Central memory CD8-positive, alpha-beta T cell (primary cell): ENCODE measurements at regions not wholly inside any gene's neighbourhood (a gene's known extent, or its start where the extent isn't known, plus 50 kb on each side); places are given as distances from the start of the nearest gene placed in this dataset.

Experiments
- ATAC-seq: fragments of 150-1000 bp; cut with Tn5 transposase; replicated peaks from 2 replicates; pipeline ENCODE4 v1.10.0; 2022; ENCODE audit warnings: mild to moderate bottlenecking, moderate FRiP score, moderate number of reproducible peaks; ENCODE audit not compliant: poor library complexity, severe bottlenecking; ENCODE audit errors: extremely low read depth
- DNase-seq, 2 donors: peaks; one replicate each; pipeline ENCODE4 v3.0.0; 2021; ENCODE audit warnings: low spot score in 2 of 2
- H3K27ac Mint-ChIP-seq: one replicate; pipeline ENCODE4 v1.8.0; 2022; ENCODE audit warnings: low read depth, mild to moderate bottlenecking, moderate library complexity, mixed read lengths
- H3K27me3 Mint-ChIP-seq: one replicate; pipeline ENCODE4 v1.8.0; 2022; ENCODE audit warnings: mixed read lengths
- H3K36me3 Mint-ChIP-seq: one replicate; pipeline ENCODE4 v1.8.0; 2022; ENCODE audit warnings: mild to moderate bottlenecking, moderate library complexity, mixed read lengths; ENCODE audit not compliant: insufficient read depth
- H3K4me1 Mint-ChIP-seq: one replicate; pipeline ENCODE4 v1.8.0; 2022; ENCODE audit warnings: mixed read lengths
- H3K4me3 Mint-ChIP-seq: one replicate; pipeline ENCODE4 v1.8.0; 2022; ENCODE audit warnings: mild to moderate bottlenecking, moderate library complexity, mixed read lengths
- H3K9me3 Mint-ChIP-seq: one replicate; pipeline ENCODE4 v1.8.0; 2022; ENCODE audit warnings: mixed read lengths

GRCh38 chr7:46230990-46231305 lies 309.9 kb upstream of the IGFBP3 start:
- Mint-ChIP-seq H3K4me3 (no peak overlapping the region), H3K36me3 (no peaks in the 10 kb centered on the region), H3K4me1 (no peaks in the 10 kb centered on the region), H3K9me3 (no peaks in the 10 kb centered on the region), H3K27ac (no peak overlapping the region), H3K27me3 (peaks cover 10% of the 10 kb centered on the region)
- ATAC-seq (no peak), DNase-seq (no peak)

DNA sequence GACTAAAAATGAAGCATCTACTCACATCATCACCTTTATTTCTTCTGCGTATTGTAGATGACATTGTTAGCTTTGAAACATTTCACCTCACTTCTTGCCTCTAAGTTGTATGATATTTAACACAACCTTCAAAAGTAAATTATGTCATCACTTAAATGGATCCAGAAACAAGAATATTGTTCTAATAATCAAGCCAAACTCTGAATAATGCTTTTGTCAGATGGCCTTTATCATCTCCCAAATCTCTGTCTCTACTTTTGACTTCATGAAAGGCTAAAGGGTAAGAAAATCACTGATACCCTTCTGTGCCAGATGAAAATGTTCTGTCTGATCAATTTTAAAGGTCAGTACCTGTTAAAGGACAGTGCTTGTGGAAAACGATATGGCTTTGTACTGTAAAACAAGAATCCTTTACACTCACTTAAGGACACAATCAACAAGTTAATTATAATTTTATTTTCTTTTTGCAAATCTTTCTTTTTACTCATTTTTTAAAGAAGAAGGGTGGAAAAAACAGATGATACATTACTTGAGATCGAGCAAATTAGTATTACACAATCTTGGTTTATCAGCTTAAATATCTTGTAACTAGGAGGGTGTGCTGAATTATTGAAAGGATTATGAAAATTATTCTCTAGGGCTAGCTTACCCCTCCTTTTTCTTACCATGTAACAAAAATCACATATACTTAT lies 309.4 kb upstream of the IGFBP3 start:
- Mint-ChIP-seq H3K9me3 (peaks cover under 1% of the 10 kb centered on the region), H3K27ac (no peak overlapping the region), H3K36me3 (no peaks in the 10 kb centered on the region), H3K4me3 (no peak overlapping the region), H3K27me3 (peaks cover 10% of the 10 kb centered on the region), H3K4me1 (no peaks in the 10 kb centered on the region)
- ATAC-seq (no peak), DNase-seq (no peak)

- DNase-seq = no peak
- H3K9me3 Mint-ChIP-seq = peaks cover 6% of the 10 kb centered on the region
- no peaks in the 10 kb centered on the region for H3K36me3 Mint-ChIP-seq
- H3K4me1 Mint-ChIP-seq = no peaks in the 10 kb centered on the region
- no peak for ATAC-seq
- H3K4me3 Mint-ChIP-seq = no peak overlapping the region
- peaks cover 17% of the 10 kb centered on the region for H3K27me3 Mint-ChIP-seq
- no peak overlapping the region for H3K27ac Mint-ChIP-seq
Measured at GRCh38 chr7:46229409-46229808, 308.3 kb upstream of the IGFBP3 start.

- no peak overlapping the region for H3K27ac Mint-ChIP-seq
- H3K27me3 Mint-ChIP-seq = peaks cover 11% of the 10 kb centered on the region
- H3K4me1 Mint-ChIP-seq = no peaks in the 10 kb centered on the region
- no peak for DNase-seq
- no peak for ATAC-seq
- peaks cover 17% of the 10 kb centered on the region for H3K9me3 Mint-ChIP-seq
- H3K4me3 Mint-ChIP-seq = no peak overlapping the region
- peaks cover 2% of the 10 kb centered on the region for H3K36me3 Mint-ChIP-seq
Measured at GRCh38 chr7:46226860-46227259, 305.8 kb upstream of the IGFBP3 start.

- Mint-ChIP-seq H3K27me3 (peaks cover 7% of the 10 kb centered on the region), H3K27ac (no peak overlapping the region), H3K4me3 (no peak overlapping the region), H3K36me3 (peaks cover 2% of the 10 kb centered on the region), H3K4me1 (no peaks in the 10 kb centered on the region), H3K9me3 (peaks cover 25% of the 10 kb centered on the region)
- DNase-seq (no peak), ATAC-seq (no peak)
Measured at GRCh38 chr7:46224363-46224762, 303.3 kb upstream of the IGFBP3 start.

GRCh38 chr7:46220066-46220630 lies 299.1 kb upstream of the IGFBP3 start:
- ATAC-seq (no peak), DNase-seq (no peak)
- no peaks in the 10 kb centered on the region for H3K4me1 Mint-ChIP-seq
- H3K27ac Mint-ChIP-seq = no peak overlapping the region
- H3K4me3 Mint-ChIP-seq = no peak overlapping the region
- H3K36me3 Mint-ChIP-seq = peaks cover 2% of the 10 kb centered on the region
- peaks cover 3% of the 10 kb centered on the region for H3K27me3 Mint-ChIP-seq
- H3K9me3 Mint-ChIP-seq = peaks cover 27% of the 10 kb centered on the region

DNA sequence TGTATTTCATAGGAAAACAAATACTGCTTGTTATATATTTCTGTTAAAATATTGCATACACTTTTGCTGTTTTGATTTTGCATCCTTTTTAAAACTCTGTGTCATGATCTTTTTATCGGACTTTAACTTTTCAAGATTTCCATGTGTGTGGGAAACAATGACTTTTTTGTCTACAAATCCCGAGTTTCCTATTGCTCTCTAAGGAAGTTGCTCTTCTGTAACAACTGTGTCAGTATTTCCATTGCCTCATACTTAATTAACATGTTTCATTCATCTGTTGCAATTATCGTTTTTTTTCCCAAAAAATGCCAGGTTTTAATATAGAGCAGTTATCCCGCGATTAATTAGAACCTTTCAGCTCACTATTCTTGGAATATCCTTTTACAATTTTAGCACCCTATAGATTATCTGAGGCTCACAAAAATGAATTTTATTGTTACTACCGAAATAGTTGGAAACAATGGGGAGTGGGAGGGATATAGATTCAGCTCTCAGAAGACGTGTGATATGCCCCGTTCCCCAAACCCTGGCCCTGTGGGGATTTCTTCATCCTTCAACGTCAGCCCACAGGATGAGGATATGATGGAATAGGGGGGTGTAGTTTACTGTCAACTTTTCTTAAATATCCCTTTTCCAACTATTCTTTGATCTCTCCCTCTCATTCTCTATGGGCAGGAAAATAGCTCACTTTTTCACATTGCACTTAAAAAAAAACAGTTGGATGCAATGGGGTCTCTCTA lies 297.6 kb upstream of the IGFBP3 start:
- no peak for ATAC-seq
- Mint-ChIP-seq H3K36me3 (peaks cover 2% of the 10 kb centered on the region), H3K27ac (no peak overlapping the region), H3K9me3 (peaks cover 24% of the 10 kb centered on the region), H3K4me3 (no peak overlapping the region), H3K27me3 (no peaks in the 10 kb centered on the region), H3K4me1 (no peaks in the 10 kb centered on the region)
- DNase-seq = no peak

GRCh38 chr7:46215987-46216567 lies 295.0 kb upstream of the IGFBP3 start:
- DNase-seq (no peak), ATAC-seq (no peak)
- Mint-ChIP-seq H3K27me3 (no peaks in the 10 kb centered on the region), H3K4me1 (no peaks in the 10 kb centered on the region), H3K36me3 (no peaks in the 10 kb centered on the region), H3K27ac (no peak overlapping the region), H3K9me3 (peaks cover 14% of the 10 kb centered on the region), H3K4me3 (no peak overlapping the region)

- Mint-ChIP-seq H3K27ac (no peak overlapping the region), H3K9me3 (peaks cover 11% of the 10 kb centered on the region), H3K27me3 (no peaks in the 10 kb centered on the region), H3K4me1 (no peaks in the 10 kb centered on the region), H3K4me3 (no peak overlapping the region), H3K36me3 (no peaks in the 10 kb centered on the region)
- no peak for ATAC-seq
- DNase-seq = no peak
Measured at GRCh38 chr7:46214526-46214925, 293.5 kb upstream of the IGFBP3 start.

DNA sequence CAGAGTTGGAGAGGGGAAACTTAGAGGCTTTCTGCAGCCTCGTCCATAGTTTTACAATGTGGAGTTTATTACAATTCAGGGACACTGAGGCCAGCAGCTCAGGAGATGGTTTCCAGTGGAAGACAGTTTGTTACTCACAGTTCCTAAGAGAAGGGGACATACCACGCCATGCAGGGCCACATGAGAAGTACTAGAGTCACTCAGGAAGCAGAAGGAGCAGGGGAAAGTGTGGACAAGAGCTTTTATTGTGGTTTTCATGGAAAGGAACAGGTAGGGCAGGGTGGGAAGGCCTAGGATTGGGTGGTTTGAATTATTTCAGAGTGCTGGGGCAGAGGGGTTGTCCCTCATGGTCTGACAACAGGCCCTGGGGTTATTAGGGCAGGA lies 292.1 kb upstream of the IGFBP3 start:
- Mint-ChIP-seq H3K36me3 (no peaks in the 10 kb centered on the region), H3K27me3 (no peaks in the 10 kb centered on the region), H3K4me3 (no peak overlapping the region), H3K9me3 (peaks cover 11% of the 10 kb centered on the region), H3K4me1 (no peaks in the 10 kb centered on the region), H3K27ac (no peak overlapping the region)
- DNase-seq (no peak), ATAC-seq (no peak)

GRCh38 chr7:46212425-46213153 lies 291.5 kb upstream of the IGFBP3 start:
- no peak overlapping the region for H3K27ac Mint-ChIP-seq
- H3K9me3 Mint-ChIP-seq = peaks cover 11% of the 10 kb centered on the region
- no peak overlapping the region for H3K4me3 Mint-ChIP-seq
- H3K4me1 Mint-ChIP-seq = no peaks in the 10 kb centered on the region
- ATAC-seq (no peak), DNase-seq (no peak)
- no peaks in the 10 kb centered on the region for H3K27me3 Mint-ChIP-seq
- H3K36me3 Mint-ChIP-seq = no peaks in the 10 kb centered on the region

- peaks cover 9% of the 10 kb centered on the region for H3K9me3 Mint-ChIP-seq
- no peak overlapping the region for H3K27ac Mint-ChIP-seq
- no peak overlapping the region for H3K4me3 Mint-ChIP-seq
- no peaks in the 10 kb centered on the region for H3K27me3 Mint-ChIP-seq
- H3K36me3 Mint-ChIP-seq = no peaks in the 10 kb centered on the region
- H3K4me1 Mint-ChIP-seq = no peaks in the 10 kb centered on the region
- ATAC-seq (no peak), DNase-seq (no peak)
Measured at GRCh38 chr7:46210467-46210866, 289.4 kb upstream of the IGFBP3 start.
